Activated CD8-positive, alpha-beta T cell treated with anti-CD3 and anti-CD28 coated beads, Interleukin-2, amount 10 ng/mL, durations not matched to agents 7 days and 5 days (primary cell): ENCODE measurements at regions not wholly inside any gene's neighbourhood (a gene's known extent, or its start where the extent isn't known, plus 50 kb on each side); places are given as distances from the start of the nearest gene placed in this dataset.
"Not testable (repeated sequence)": the region's sequence is repeated elsewhere in the genome, so short reads cannot be mapped to it uniquely, and the experiment has no call there.

ENCODE experiments used
- ATAC-seq: fragments of 150-1000 bp; cut with Tn5 transposase; one replicate; pipeline ENCODE4 v1.10.0; 2021; ENCODE audit warnings: moderate library complexity
- CTCF ChIA-PET: fragments of 350-600 bp; sonication (Branson Sonifier 250); formaldehyde crosslinking; loops from one replicate; lab custom pipeline; 2021; ENCODE audit warnings: antibody characterized with exemption; lab: Charles Lee
- POLR2A ChIA-PET: fragments of 350-600 bp; sonication (Branson Sonifier 250); formaldehyde crosslinking; loops from one replicate; lab custom pipeline; 2021; ENCODE audit warnings: antibody characterized with exemption; lab: Charles Lee
- DNase-seq: peaks from one replicate; pipeline ENCODE4 v3.0.0-alpha.2; 2020
- H3K27ac Mint-ChIP-seq: one replicate; pipeline ENCODE4 v1.8.0; 2021; ENCODE audit warnings: mild to moderate bottlenecking, mixed read lengths
- H3K27me3 Mint-ChIP-seq: one replicate; pipeline ENCODE4 v1.8.0; 2021; ENCODE audit warnings: low read depth, mixed read lengths
- H3K36me3 Mint-ChIP-seq: one replicate; pipeline ENCODE4 v1.8.0; 2021; ENCODE audit warnings: low read depth, mixed read lengths
- H3K4me1 Mint-ChIP-seq: one replicate; pipeline ENCODE4 v1.8.0; 2021; ENCODE audit warnings: low read depth, mixed read lengths
- H3K4me3 Mint-ChIP-seq: one replicate; pipeline ENCODE4 v1.8.0; 2021; ENCODE audit warnings: mild to moderate bottlenecking, mixed read lengths
- H3K9me3 Mint-ChIP-seq: one replicate; pipeline ENCODE4 v1.8.0; 2022; ENCODE audit warnings: mixed read lengths; ENCODE audit not compliant: insufficient read depth

DNA sequence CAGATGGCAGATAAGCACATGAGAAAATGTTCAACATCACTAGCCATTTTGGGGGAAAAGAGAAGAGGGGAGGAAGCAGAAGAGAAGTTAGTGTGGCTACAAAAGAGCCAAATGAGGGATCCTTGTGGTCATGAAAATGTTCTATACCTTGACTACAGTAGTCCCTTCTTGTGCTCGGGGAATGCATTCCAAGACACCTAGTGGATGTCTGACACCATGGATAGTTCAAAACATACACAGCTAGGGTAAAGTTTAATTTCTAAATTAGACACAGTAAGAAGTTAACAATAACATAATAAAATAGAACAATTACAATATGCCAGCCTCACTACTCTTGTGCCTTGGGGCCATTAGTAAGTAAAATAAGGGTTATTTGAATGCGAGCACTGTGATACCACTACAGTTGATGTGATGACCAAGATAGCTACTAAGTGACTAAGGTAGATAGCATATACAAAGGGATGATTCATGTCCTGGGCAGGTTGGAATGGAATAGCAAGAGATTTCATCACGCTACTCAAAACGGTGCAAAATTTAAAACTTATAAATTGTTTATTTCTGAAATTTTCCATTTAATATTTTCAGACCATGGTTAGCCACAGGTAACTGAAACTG is 344.1 kb downstream of the NR2F1-AS1 start:
- H3K4me3 Mint-ChIP-seq: no peak overlapping the region
- no peaks in the 10 kb centered on the region for H3K4me1 Mint-ChIP-seq
- POLR2A ChIA-PET: no interaction called here

DNA sequence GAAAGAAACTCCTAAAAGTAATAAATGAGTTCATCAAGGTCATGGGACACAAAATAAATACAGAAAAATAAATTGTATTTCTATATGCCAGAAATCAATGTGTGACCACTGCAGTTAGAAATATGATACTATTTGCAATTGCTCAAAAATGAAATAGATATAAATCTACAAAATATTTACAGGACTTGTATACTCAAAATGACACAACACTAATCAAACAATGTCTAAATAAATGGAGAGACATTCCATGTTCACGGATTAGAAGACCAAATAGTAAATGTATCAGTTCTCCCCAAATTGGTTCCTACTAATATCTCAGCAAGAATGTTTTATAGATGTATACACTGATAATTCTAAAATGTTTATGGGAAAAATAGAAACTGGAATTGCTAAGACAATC is 345.3 kb downstream of the NR2F1-AS1 start:
- no peak for ATAC-seq
- Mint-ChIP-seq H3K9me3 (no peaks in the 10 kb centered on the region), H3K27me3 (no peaks in the 10 kb centered on the region), H3K27ac (no peak overlapping the region), H3K4me3 (no peak overlapping the region), H3K36me3 (no peaks in the 10 kb centered on the region), H3K4me1 (no peaks in the 10 kb centered on the region)
- ChIA-PET CTCF (no interaction called here), POLR2A (no interaction called here)
- DNase-seq: no peak

More for the DNA sequence above, 344.1 kb downstream of the NR2F1-AS1 start:
- Mint-ChIP-seq H3K27me3 (no peaks in the 10 kb centered on the region), H3K36me3 (no peaks in the 10 kb centered on the region), H3K9me3 (no peaks in the 10 kb centered on the region), H3K27ac (no peak overlapping the region)
- DNase-seq (no peak), ATAC-seq (no peak)
- CTCF ChIA-PET: no interaction called here

DNA sequence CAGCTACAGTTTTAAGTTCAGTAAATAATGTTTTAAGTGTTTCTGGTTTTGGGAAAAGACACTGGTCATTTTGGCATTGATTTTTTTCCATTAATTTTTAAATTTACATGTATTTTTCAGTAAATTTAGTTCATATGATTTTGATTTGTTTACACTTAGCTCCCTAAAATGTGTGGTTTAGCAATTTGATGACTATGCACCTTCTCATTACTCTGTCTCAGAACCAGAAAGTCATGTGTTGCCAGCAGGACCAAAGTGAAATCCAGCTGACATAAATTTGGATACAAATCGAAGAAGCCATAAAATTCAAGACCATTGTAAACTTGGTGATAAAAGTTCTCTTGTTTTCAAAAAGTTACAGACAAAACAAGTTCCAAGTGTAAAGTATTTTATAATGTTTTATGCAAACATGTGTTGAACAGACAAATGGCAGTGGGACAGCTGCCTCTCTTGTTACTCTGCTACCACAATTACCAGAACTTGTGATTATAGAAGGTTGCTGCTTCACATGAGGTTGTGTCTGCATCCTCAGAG is 354.8 kb downstream of the NR2F1-AS1 start:
- ATAC-seq: no peak
- POLR2A ChIA-PET: no interaction called here
- no peaks in the 10 kb centered on the region for H3K4me1 Mint-ChIP-seq
- H3K27me3 Mint-ChIP-seq: no peaks in the 10 kb centered on the region
- H3K36me3 Mint-ChIP-seq: no peaks in the 10 kb centered on the region
- no peak for DNase-seq
- H3K27ac Mint-ChIP-seq: no peak overlapping the region
- H3K9me3 Mint-ChIP-seq: no peaks in the 10 kb centered on the region
- no peak overlapping the region for H3K4me3 Mint-ChIP-seq
- CTCF ChIA-PET: no interaction called here

DNA sequence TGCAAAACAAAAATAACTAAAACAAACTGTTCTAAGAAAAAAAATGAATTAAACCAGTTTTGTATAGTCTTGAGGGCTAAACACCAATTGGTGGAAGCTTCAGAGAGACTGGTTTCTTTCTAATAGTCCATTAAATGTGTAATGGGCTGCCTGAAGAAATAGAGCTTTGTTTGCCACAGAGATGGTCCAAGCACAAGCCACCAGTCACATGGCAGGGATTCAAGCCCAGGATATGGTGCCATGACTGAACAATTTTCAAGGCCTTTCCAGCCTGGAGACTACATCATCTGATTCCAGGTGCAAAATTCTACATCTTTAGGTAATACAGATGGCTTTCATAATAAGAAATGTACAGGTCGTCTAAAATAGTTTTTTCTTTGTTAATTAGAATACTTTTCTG is 355.3 kb downstream of the NR2F1-AS1 start:
- no peak for ATAC-seq

DNA sequence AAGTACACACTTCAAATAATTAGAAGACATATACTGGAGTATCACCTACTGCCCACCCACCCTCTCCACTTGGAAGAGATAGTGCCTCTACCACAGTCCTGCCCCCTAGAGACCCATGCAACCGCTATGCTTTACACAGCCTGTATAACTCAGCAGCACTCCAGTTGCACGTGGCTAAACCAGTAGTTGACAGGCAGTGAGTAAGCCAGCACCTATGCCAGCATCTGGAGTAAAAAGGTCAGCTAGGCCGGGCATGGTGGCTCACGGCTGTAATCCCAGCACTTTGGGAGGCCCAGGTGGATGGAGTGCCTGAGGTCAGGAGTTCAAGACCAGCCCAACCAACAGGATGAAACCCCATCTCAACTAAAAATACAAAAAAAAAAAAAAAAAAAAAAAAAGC is 356.4 kb downstream of the NR2F1-AS1 start:
- Mint-ChIP-seq H3K4me3 (no peak overlapping the region), H3K4me1 (no peaks in the 10 kb centered on the region), H3K27ac (no peak overlapping the region), H3K27me3 (no peaks in the 10 kb centered on the region), H3K9me3 (no peaks in the 10 kb centered on the region), H3K36me3 (no peaks in the 10 kb centered on the region)
- ChIA-PET POLR2A (no interaction called here), CTCF (no interaction called here)
- DNase-seq: no peak
- ATAC-seq: no peak

More for the DNA sequence above, 355.3 kb downstream of the NR2F1-AS1 start:
- H3K27ac Mint-ChIP-seq: no peak overlapping the region
- H3K36me3 Mint-ChIP-seq: no peaks in the 10 kb centered on the region
- no peak overlapping the region for H3K4me3 Mint-ChIP-seq
- H3K4me1 Mint-ChIP-seq: no peaks in the 10 kb centered on the region
- CTCF ChIA-PET: no interaction called here
- H3K27me3 Mint-ChIP-seq: no peaks in the 10 kb centered on the region
- DNase-seq: no peak
- POLR2A ChIA-PET: no interaction called here
- H3K9me3 Mint-ChIP-seq: no peaks in the 10 kb centered on the region

DNA sequence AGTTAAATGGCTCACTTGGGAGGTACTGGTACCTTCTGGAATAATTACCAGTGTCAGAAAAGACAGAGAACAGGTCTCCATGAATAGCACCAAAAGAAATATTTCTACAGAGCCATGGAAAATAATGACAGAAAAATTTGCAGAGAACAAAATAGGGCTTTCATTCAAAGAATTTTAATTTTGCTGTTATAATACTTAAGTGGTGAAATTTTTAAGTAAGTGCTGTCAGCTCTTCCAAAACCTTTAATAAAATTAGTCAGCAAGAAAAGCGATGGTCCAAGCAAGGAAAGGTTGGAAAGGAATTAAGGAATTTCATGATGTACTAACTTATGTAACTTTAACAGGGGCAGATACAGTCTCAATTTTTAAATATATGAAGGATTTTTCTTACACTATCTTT is 359.2 kb downstream of the NR2F1-AS1 start:
- H3K9me3 Mint-ChIP-seq: no peaks in the 10 kb centered on the region
- ATAC-seq: no peak

DNA sequence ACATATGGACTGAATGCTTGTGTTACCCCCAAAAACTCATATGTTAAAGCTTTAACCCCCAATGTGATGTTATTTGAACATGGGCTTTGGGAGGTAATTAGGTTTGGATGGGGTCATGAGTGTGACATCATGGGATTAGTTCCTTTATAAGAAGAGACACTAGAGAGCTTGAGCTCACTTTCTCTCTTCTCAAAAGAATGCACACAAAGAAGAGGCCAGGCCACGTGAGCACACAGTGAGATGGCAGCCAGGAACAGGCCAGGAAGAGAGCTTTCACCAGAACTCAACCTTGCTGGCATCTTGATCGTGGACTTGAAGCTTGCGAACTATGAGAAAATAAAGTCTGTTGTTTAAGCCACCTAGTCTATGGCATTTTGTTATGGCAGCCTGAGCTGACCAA is 360.6 kb downstream of the NR2F1-AS1 start:
- H3K36me3 Mint-ChIP-seq: no peaks in the 10 kb centered on the region
- CTCF ChIA-PET: no interaction called here
- DNase-seq (no peak), ATAC-seq (no peak)
- H3K27me3 Mint-ChIP-seq: no peaks in the 10 kb centered on the region
- H3K9me3 Mint-ChIP-seq: no peaks in the 10 kb centered on the region
- POLR2A ChIA-PET: no interaction called here
- H3K4me1 Mint-ChIP-seq: no peaks in the 10 kb centered on the region
- H3K27ac Mint-ChIP-seq: no peak overlapping the region
- H3K4me3 Mint-ChIP-seq: no peak overlapping the region

More for the DNA sequence above, 359.2 kb downstream of the NR2F1-AS1 start:
- Mint-ChIP-seq H3K27ac (no peak overlapping the region), H3K27me3 (no peaks in the 10 kb centered on the region), H3K36me3 (no peaks in the 10 kb centered on the region), H3K4me1 (no peaks in the 10 kb centered on the region), H3K4me3 (no peak overlapping the region)
- no peak for DNase-seq
- ChIA-PET POLR2A (no interaction called here), CTCF (no interaction called here)

DNA sequence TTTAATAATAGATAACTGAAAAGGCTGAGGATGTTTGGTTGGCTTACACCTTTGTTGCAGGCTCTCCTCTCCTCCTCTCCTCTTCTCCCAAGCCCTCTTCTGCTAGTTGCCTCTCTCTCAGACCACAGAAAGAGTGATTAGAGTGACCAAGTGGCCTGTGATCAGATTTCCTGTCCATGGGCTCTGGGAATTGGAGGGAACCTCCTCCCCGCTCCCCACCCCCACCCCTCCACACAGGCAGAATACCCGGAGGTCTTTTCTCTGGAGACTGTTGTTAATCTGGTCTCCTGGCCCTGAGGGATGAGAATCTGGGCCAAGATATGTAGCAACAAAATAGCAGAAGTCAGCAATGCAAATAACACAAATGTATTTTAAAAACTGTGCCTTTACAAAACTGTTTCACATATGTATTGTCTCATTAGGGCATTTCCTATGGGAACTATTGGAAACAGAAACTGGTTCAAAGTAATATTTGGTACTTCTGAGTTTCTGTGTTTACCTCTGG is 361.3 kb downstream of the NR2F1-AS1 start:
- ChIA-PET CTCF (no interaction called here), POLR2A (no interaction called here)
- Mint-ChIP-seq H3K27ac (no peak overlapping the region), H3K27me3 (no peaks in the 10 kb centered on the region), H3K4me3 (no peak overlapping the region), H3K4me1 (no peaks in the 10 kb centered on the region), H3K9me3 (no peaks in the 10 kb centered on the region), H3K36me3 (no peaks in the 10 kb centered on the region)
- no peak for DNase-seq
- ATAC-seq: no peak

DNA sequence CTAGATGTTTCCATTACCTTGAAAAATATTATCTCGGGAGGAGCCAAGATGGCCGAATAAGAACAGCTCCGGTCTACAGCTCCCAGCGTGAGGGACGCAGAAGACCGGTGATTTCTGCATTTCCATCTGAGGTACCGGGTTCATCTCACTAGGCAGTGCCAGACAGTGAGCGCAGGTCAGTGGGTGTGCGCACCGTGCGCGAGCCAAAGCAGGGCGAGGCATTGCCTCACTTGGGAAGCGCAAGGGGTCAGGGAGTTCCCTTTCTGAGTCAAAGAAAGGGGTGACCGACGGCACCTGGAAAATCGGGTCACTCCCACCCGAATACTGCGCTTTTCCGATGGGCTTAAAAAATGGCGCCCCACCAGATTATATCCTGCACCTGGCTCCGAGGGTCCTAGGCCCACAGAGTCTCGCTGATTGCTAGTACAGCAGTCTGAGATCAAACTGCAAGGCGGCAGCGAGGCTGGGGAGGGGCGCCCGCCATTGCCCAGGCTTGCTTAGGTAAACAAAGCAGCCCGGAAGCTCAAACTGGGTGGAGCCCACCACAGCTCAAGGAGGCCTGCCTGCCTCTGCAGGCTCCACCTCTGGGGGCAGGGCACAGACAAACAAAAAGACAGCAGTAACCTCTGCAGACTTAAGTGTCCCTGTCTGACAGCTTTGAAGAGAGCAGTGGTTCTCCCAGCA is 367.8 kb downstream of the NR2F1-AS1 start:
- CTCF ChIA-PET, DNase-seq, H3K4me3 Mint-ChIP-seq, H3K27ac Mint-ChIP-seq, H3K36me3 Mint-ChIP-seq, H3K4me1 Mint-ChIP-seq, H3K9me3 Mint-ChIP-seq, ATAC-seq, POLR2A ChIA-PET, H3K27me3 Mint-ChIP-seq: not testable (repeated sequence)

DNA sequence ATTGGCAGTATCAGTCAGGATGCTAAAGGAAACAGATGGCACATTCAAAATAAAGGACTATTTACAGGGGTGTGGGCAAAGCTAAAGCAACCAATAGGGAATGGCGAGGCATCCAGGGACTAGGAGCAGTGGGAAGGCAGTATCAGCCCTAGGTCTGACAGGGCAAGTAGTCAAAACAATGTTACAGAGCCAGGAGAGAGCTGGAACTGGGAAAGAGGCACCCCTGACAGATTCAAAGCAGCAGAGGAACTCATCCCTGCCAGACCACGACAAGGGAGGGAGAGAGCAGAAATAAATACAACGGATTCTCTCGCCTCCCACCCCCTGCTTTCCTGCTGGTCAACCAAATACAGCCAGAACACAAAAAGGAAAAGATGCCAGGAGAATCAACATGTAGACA is 371.5 kb downstream of the NR2F1-AS1 start:
- peaks cover 4% of the 10 kb centered on the region for H3K9me3 Mint-ChIP-seq

DNA sequence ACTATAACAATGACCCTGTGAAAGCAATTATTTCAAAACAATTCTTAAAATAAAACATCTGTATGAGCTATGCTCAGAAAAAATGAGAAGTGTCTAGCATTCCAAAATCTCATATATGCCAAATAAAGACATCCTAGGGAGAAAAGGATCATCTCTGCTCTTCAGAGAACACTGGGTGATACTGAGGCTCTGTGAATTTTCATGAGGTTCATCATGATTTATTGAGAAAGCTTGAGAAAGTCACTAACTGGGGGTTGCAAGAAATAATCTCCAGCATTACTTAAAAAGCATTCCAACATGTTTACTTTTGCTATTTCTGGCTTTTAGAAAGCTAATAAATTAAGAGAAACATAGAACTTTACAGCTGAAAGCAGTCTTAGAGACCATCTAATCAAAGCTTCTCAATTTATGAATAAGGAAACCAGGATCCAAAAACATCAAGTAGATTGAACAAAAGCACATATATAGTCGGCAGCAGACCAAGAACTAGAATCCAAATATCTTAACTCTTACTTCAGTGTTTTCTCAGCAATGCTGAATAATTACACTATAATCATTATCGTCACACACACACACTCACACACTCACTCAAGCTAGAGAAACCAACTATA is 372.8 kb downstream of the NR2F1-AS1 start:
- H3K27me3 Mint-ChIP-seq: no peaks in the 10 kb centered on the region
- H3K36me3 Mint-ChIP-seq: no peaks in the 10 kb centered on the region
- ChIA-PET CTCF (no interaction called here), POLR2A (no interaction called here)
- ATAC-seq: no peak
- no peak overlapping the region for H3K4me3 Mint-ChIP-seq
- H3K9me3 Mint-ChIP-seq: peaks cover 4% of the 10 kb centered on the region
- H3K4me1 Mint-ChIP-seq: no peaks in the 10 kb centered on the region
- no peak for DNase-seq
- no peak overlapping the region for H3K27ac Mint-ChIP-seq

More for the DNA sequence above, 371.5 kb downstream of the NR2F1-AS1 start:
- Mint-ChIP-seq H3K27ac (no peak overlapping the region), H3K36me3 (no peaks in the 10 kb centered on the region), H3K4me1 (no peaks in the 10 kb centered on the region), H3K27me3 (no peaks in the 10 kb centered on the region), H3K4me3 (no peak overlapping the region)
- CTCF ChIA-PET: no interaction called here
- ATAC-seq: no peak
- DNase-seq: no peak
- POLR2A ChIA-PET: no interaction called here

DNA sequence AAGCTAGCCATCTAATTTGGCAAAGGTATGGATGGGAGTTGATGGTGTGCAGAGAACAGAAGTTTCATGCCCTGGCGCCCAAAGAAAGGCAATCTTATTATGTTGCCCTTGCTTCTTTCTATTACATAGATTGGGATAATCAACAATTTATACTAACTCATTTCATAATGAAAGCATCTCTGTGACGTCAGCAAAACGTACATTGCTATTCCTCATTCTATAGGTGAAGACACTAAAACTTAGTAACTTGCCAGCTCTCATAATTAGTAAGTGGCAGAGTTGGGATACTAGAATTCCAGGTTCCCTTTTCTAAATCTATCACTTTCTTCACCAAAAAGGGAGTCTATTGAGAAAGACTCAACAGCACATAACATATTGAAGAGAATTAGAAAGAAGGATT is 374.8 kb downstream of the NR2F1-AS1 start:
- Mint-ChIP-seq H3K4me3 (no peak overlapping the region), H3K27ac (no peak overlapping the region), H3K4me1 (no peaks in the 10 kb centered on the region), H3K9me3 (peaks cover 4% of the 10 kb centered on the region), H3K27me3 (no peaks in the 10 kb centered on the region), H3K36me3 (no peaks in the 10 kb centered on the region)
- POLR2A ChIA-PET: no interaction called here
- CTCF ChIA-PET: no interaction called here
- DNase-seq (no peak), ATAC-seq (no peak)
